Amniotic epithelial cell (primary cell): ENCODE measurements at regions not wholly inside any gene's neighbourhood (a gene's known extent, or its start where the extent isn't known, plus 50 kb on each side); places are given as distances from the start of the nearest gene placed in this dataset.

Experiments used
- DNase-seq: peaks from one replicate; pipeline ENCODE4 v3.0.0-alpha.2; 2010; ENCODE audit warnings: low read depth

DNA sequence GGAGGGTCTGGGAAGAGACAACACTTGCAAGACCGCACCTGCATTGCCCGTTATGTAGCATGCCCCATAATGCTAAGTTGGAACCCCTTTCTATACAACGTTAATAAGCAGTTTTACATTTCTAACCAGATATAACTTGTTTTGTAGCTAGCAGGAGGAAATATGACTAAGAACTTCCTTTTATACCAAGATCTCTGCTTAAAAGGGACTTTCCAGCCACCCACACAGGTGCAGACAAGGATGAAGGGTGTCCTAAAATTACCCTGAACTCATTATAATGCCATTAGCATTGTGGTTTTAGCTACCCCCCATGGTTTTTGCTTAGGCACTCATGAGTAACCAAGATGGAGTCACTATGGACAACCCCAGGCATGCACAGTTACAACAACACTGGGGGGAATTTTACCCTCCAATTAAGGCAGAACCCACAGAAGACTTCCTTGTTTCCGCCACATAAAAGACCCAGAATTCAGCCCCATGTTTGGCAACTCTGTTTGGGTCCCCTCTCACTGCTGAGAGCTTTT is 362.8 kb downstream of the CBLN2 start:
- no peak for DNase-seq

DNA sequence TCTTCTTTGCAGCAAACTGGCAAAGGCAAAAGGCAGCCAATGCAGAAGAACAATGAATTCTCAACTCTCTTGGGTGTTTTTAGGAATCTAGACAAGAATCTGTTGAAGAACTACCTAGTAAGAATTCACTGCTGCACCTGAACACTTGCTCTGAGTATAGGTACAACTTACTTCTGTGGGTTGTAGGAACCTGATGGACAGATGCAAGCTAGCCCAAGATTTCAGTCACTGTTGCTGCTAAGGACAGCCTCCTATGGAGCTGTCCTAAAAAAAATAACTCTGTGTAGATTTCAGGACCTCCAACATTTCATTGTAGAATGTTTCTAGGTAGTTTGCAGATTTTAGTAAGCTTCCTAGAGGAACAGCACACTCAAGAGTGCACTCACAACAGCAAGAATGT is 363.5 kb downstream of the CBLN2 start:
- no peak for DNase-seq

DNA sequence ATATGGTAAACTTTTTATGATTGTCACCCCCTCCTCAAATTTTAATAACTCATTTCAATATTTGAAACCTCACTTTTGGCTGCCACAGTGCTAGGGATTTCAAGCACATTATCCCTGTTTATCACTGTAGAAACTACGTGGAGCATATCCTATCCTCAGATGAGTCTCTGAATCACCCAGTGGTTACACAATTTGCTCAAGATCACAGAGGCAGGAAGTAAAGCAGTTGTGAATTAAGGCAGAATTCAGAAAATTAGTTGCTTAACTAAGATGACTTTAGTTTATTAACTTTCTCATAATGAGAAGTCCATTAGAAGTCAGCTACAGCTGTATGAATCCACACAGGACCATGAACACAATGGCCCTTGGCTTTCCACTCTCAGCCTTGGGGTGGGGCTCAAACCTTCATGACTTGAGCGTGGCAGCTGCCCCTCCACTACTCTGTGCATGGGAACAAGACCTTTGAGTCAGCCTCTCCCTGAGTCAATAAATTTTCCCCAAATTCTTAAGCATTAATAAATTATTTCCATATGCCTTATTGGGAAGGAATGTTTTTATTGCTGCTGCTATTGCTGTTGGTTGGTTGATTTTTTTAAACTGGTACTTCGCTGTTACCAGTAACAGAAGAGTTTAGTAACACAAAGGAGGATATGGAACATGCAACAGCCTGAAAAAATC is 369.0 kb downstream of the CBLN2 start:
- no peak for DNase-seq

DNA sequence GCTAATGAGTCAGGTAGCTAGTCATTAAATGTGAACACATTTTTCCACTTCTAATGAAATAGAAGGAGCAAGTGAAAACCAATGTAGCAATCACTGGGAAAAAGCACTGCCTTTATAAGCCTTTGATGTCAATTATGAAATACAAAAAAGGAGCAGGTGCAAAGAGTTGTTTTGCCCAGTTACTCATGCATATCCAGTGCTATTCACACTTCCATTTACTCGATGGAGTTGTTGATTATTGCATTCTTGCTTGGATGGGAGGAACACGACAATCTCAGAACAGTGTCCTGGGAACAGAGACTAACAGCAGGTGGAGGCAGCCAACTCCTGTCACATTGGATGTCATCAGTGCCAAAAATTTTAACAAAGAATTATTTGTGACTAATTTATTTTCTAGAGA is 372.5 kb downstream of the CBLN2 start:
- DNase-seq: no peak

DNA sequence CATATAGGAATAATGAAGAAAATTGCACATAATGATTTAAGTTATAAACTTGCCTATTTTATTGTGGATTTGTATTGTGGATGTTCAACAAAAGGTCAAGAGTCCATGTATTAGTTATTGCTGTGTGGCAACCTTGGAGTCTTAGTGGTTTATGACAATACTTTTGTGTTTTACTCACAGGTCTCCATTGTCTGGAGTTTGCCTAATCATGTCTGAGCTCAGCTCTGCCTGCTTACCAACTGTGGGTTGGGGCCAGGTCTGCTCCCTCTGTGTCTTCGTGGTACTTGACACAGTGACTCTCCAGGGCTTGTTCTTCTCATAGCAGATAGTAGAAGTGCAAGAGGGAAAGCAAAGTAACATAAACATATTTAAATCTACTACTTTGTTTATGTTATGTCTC is 382.5 kb downstream of the CBLN2 start:
- no peak for DNase-seq

DNA sequence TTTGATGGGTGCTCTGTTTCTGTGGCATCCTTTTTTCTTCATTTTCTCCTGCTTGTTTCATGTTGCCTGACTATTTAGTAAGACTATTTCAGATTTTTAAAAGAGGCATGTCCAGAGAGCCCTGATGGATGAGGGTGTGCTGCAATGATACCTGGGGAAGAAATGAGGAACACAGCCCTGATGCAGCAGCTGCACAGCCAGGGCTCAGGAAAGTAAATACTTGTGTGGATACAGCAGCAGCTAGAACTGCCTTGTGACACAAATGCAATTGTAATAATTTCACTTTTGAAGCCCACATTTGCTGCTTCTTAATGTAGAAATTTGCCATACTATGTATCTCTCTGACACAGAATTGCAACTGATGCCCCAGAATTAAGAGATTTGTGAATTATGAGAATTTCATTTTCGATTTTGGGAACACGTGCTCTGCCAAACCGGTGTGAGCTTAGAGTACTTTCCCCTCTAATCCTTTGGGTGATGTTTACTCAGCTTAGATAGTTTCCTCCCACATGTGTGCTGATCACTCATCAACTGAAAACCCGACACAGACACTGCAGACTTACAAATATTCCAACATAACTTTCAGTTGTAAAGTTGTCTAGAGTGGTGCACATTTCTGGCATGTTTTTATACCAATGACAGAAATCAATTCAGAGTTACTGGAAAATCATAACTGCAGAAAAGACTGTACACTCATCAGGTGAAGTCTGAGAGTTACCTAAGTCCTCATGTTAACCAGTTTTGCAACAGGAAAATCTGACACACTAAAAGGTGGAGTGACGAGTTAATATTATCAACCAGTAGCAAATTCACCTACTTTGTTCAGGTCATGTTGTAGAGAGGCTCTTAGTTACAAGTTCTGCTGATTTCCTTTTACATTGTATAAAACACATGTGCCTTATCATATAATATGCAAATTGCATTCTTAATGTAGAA is 383.4 kb downstream of the CBLN2 start:
- no peak for DNase-seq

DNA sequence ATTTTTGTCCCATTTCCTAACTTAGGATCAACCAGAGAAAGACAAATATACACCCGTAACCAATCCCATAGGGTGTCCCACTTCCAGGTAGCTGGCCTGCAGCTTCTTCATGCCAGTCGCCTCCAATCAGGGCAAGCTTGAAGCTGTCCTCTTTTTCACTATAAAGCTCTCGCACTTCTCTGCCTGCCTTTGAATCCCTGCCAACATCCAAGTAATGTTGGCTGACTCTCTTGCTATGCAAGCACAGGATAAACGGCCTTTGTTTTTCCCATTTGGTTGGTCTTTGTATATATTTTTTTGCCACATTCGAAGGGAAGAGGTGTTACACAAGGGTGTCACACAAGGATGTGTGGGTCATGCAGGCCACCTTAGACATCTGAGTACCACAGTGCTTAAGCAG is 388.8 kb downstream of the CBLN2 start:
- no peak for DNase-seq

DNA sequence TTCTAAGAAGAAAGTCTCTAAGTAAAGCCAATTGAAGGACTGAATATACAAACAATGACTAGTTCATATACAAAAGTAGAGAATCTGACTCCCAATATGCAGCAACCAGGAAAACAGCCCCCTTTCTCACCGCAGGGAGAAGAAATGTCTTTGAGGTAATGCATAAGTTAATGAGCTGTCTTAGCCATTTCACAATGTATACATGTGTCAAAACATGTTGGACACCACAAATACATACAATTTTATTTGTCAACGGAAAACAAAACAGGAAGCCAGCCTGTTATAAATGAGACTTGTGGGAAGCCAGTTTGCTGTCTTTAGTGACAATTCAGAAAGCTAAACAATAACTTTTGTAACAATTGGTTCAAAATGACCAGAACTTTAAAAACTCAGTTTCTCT is 389.2 kb downstream of the CBLN2 start:
- no peak for DNase-seq

DNA sequence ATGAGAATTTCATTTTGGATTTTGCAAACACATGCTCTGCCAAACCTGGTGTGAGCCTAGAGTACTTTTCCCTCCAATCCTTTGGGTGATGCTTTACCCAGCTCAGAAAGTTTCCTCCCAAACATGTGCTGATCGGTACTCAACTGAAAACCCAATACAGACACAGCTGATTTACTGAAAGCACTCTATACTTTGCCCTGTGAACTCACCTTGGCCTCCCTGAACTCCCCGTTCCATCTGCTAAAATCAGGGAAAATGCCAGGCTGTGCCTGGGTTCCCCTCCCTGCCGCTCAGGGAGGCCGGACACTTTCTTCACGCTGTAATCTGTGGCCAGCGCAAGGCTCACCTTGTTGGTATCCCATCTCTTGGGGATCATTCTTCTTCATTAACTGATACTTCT is 391.2 kb downstream of the CBLN2 start:
- DNase-seq: no peak

DNA sequence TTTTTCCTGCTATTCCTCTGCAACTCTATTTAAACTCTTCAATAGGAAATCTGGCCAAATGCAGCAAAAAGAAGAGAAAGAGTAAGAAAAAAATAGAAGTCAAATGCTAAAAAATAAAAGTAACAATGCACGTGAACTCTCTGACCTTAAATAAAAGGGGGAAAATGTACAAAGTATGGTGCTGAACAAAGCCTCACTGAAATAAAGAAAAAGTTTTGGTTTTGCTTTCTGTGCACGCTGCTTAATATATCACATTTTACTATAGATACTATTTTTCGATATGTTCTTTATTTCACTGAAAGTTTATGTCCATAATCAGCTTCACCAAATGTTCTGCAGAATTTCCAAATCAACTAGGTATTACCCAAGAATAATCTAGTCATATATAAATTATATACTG is 396.3 kb downstream of the CBLN2 start:
- DNase-seq: no peak

DNA sequence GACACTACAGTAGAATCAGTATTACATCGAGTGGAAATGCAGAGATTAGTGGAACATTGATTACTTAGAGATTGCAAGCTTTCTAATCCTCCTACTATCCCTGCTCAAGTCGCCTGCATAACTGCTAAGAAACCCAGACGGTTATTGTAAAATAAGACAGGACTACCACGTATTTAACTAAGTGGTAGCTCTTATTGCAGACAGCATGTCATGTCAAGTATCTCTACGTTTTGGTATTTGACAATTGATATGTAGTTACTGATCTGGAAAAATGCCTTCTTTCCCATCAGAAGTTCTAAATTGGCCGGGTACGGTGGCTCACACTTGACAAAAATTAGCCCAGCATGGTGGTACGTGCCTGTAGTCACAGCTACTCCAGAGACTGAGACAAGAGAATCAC is 404.1 kb downstream of the CBLN2 start:
- DNase-seq: no peak

DNA sequence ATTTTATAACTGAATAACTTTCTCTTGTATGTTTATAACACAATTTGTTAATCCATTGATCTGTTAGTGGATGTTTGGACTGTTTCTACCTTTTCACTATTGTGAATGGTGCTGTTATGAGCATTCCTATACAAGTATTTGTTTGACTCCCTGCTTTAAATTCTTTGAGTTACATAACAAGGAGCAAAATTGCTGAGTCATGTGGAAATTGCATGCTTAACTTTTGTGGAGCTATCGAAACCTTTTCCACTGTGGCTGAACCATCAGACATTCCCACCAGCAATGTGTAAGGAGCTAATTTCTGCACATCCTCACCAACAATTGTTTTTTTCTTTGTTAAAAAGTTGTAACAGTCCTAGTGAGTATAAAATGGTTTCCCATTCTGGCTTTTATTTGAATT is 415.5 kb downstream of the CBLN2 start:
- no peak for DNase-seq

DNA sequence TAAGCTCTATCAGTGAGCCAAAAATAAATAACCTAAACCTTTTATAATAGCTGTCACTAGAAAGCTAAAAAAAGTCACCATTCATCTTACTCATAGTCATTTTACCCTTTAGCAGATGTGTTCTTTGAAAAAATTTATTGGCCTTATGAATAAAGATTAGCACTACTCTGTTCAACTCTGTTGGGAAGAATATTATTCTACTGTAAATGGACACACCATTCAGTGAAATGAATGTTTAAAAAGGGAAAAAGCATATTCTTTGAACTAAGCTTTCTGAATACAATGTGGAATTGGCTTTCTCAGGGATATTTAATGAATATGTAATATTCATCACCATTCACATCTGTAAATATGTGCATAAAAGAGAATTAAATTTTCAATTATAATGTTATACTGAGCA is 422.0 kb downstream of the CBLN2 start:
- no peak for DNase-seq

DNA sequence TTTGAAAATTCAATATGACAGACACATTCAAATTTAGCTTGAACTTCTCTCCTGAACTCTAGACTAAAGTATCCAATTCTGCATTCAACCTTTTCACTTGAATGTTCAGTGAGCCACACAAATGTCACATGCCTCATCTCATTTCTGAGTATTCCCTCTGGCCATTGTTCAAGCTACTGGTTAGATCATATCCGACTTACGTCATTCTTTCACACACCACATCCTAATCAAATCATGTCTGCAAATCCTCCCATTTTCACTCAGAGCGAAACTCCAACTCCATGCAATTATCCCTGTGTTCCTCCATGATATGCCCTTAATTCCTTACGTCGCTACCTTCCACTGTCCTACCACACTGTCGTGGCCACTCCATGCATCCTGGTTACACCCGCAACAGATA is 425.1 kb downstream of the CBLN2 start:
- no peak for DNase-seq

DNA sequence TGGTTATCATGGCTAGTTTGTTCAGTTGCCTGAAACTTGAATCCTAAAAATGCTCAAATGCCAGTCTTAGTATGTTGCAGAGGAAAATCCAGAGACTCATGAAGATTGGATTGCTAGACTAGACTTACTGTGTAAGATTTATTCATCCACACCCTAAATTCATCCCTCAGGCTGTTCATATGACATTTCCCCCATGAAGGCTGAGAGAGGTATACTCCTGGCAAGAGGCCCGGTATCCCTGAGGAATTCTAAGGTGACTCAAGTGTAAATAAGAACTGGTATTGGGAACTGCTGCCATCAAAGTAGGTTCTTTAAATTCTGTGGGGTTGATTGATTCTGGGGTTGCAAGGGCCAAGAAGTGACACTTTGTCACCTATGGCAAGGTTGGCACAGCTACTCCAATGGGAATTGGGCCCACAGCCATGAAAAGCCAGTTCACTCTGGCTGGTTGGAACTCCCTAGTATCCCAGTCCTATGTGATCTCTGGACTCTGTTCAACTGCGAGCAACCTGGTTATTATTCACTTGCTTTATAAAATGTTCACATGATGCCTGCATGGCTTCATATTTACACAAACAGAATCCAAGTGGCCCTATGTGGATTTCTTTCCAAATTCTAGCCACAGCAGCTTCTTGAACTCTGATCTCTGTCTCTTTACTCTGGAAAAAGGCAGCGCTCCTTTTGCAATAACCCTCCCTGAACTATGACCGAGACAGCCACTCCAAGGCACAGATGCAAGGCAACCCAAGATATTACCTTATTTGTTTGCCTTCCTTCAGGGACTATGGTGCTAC is 429.1 kb downstream of the CBLN2 start:
- no peak for DNase-seq

DNA sequence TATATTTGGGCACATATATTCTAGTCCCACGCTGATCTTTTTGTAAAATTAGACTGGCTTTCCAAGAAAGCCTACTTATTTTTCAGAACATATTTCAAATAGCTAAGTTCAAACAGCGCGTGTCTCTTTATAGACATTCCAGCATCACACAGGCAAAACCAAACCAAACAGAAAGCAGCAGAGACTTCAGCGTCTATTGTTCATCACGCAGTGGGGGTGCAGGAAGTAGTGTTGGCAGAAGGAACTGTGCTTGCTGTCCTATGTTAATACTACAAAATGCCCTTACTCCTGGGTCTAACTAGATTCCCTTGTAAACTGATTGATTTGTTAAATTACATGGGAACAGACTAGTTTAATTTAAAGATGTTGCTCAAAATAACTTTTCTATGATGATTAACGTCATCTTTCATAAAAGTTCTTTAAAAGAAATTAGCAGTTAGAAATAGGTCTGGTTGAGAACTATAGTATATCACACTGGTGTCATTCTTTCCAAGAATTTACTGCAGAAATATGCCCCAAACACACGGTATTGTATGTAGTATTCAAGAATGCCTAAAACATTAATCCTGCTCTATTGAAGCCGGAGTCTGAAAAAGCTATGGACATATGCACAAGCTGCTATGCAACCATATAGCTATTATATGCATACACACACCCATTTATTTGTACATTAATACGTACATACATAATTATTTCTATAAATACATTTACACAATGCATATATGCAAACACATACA is 436.3 kb downstream of the CBLN2 start:
- no peak for DNase-seq

DNA sequence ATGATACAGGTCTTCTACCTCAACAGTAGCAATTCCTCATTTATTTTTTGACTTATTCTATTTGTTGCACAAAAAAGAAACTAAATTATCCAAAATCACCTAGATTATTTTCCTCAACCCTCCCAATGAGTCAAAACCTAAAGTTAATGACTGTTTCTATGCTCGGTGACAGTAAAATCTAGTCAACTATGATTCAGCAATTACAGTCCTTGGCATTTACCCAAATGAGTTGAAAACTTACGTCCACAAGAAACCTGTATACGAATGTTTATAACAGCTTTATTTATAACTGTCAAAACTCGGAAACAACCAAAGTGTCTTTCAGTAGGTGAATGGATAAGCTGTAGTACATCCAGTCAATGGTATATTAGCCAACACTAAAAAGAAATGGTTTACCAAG is 439.3 kb downstream of the CBLN2 start:
- no peak for DNase-seq

DNA sequence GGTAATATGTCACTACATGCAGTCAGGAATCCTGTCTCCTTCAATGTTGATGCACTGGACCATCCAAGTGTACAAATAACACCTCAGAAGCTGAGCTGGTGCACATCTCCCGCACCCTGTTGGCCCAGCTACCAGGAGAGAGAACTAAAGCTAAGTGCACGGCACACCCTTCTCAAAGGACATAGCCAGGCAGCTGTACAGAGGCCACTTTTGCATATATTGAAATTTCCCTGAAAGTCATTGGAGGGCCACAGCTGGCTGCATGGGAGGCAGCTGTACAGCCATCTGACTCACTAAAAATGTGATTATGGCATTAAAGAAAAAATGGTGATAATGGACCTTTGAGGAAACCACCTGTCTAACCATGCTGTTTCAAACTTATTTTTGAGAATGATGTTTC is 441.7 kb downstream of the CBLN2 start:
- no peak for DNase-seq

DNA sequence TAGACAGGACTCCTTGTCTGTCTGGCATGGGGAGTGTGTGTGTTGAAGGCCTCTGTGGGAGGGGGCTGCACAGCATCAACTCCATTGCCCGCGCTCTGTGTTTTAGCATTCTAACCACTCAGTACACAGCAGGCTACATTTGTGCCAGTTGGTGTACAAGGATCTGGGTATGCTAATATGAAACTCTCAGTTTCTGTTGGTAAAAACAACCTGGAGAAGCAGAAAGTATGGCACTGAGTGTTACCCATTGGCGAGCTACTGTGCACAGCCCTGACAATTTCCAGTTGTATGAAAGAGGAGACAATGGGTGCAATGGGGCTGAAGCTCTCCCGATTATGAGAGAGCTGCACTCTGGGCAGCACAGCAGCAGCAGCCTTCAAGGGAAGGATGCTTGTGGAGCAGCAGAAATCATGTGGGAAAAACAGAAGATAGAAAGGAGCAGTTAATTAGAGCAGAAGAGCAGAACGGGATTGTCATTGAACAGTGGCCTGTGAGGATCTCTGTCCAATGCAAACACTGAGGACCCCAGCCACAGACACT is 443.6 kb downstream of the CBLN2 start:
- DNase-seq: no peak

DNA sequence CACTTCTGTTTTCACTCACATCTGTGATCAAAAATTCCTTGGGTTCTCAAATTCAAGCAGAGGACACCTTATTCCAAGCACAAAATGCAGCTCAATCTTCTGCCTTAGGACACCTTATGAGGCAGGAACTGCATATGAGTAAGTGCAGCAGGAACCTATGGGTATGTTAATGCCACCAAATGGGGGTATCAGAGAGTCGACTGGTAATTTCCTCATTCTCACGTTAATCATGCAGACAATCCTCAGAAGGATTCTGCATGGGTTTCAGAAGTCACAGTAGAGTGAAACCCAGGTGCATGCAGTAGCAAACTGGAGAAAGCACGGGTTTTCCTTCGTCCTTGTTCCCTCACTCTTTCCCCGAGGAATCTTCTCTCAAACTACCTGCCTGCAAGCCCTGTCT is 452.8 kb downstream of the CBLN2 start:
- DNase-seq: no peak

DNA sequence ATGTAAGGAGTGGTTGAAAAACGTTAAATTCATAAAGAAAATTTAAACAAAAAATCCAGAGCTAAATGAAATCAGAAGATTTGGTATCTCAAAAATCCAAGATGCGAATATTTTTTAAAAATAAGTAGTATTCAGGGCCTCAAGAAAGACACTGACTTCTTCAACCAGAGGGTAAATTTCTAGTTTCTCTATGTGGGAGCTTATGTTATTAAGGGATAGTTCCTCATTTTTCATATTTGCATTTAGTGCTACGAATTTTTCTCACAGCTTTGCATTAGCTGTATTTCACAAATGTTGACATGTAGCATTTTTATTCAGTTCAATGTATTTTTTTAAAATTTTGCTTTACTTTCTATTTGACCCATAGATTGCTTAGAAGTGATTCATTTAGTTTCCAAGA is 454.7 kb downstream of the CBLN2 start:
- no peak for DNase-seq

DNA sequence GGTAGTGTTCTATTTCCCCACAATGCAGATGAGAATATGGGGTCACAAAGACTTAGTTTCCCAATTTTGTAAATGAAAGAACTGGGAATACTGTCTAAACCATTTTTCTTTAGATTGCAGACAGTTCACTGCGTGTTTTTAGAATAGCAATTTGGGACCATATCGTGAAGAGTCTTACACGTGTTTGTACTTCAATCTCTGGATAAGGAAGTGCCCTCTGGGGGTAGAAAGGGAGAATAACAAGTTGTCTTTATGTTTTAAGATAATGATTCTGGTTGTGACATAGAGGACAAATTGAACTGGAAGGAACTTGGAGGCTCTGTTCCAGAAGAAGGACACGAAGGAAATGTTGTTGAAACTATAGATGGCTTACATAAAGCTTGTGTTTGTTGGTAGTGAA is 457.7 kb downstream of the CBLN2 start:
- DNase-seq: no peak
